HG03045 (cell line): ENCODE measurements at regions not wholly inside any gene's neighbourhood (a gene's known extent, or its start where the extent isn't known, plus 50 kb on each side); places are given as distances from the start of the nearest gene placed in this dataset.
"Not testable (repeated sequence)": the region's sequence is repeated elsewhere in the genome, so short reads cannot be mapped to it uniquely, and the experiment has no call there.

Experiments
- ATAC-seq: cut with Tn5 transposase; IDR thresholded peaks from one replicate; pipeline ENCODE4 v1.9.1; 2021; ENCODE audit warnings: mild to moderate bottlenecking, moderate library complexity; ENCODE audit not compliant: unreplicated experiment

DNA sequence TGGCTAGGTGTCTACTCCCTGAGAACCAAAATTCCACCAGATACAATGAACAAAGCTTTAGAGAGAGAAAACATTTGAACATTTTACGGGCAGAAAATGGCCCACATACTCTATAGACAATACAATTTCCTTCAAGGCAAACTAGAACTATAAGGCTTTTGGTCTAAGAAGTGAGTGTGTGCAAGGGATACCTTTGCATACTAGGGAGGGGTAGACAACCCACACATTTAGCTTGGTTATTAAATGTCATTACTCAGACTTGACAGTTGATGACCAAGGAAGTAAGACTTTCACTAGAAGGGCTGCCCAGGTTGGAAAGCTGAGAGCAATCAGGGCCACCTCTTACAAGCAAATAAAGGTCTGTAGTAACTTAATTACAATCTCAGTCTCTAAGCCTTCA, 64.0 kb upstream of the PLEKHM1 start:
- not testable (repeated sequence) for ATAC-seq

DNA sequence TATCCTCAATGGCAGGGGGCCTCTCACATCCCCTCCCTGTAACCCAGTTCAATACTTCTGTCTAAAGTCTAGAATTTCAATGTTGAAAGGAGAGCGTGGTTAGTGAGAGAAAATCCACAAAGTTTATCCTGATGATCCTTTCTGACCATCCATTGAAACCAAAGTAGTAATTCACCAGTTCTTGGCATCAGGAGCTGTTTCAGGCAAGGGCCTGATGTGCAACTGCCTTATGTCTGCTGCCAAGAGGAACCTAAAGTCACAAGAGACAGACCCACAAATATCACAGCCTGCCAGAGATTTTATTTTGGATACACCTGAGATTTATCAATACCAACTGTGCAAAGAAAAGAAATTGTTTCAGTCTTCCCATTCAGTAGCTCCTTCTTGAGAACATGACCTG, 68.3 kb upstream of the PLEKHM1 start:
- not testable (repeated sequence) for ATAC-seq

DNA sequence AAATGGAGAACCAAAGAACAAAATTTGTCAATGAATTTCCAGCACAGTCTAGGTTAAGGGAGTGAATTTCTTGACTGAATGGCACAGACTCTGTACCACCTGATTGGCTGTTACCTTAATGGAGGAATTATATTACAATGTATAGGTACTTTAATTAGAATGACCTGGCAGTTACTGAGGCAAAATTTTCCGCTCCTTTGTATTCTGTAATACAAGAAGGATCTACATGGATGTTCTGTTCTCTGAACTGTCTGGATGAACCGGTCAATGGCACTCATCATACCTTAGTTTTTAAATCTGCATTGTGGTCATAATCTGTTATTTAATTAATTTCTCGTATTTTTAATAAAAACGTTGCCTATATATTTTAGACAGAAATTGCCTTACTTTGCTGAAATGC, 72.3 kb upstream of the PLEKHM1 start:
- ATAC-seq = not testable (repeated sequence)

DNA sequence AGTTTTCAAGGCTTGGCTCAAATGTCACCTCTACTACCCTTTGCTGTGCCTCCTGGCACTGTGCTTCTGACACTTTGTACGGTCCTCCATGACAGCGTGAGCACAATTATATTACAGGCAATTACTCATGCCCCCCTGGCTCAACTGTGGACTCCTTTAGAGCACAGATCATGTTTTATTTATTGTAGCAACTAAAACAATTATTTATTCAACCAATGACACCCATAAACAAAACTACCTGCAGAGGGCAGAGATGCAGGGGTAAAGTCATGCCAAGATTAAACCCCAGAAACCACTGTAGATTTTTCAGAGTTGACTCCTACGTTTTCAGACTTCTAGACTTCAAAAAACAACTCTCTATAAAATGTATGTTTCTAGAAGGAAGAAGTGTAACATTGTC, 72.8 kb upstream of the PLEKHM1 start:
- not testable (repeated sequence) for ATAC-seq

DNA sequence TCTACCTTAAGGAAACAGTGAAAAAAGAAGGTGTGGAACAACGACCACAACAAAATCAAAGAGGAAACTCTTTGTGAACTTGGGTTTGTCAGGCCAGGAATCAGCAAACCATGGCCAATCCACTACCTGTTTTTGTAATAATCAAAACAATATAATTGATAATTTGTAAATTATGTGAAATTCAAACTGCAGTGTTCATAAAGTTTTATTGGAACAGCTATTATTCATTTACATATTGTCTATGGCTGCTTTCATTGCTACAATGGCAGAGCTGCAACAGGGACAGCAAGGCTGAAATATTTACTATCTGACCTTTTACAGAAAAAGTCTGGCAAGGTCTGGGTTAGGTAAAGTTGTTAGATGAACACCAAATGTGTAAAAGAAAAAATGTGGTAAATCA, 77.8 kb upstream of the PLEKHM1 start:
- ATAC-seq = not testable (repeated sequence)

DNA sequence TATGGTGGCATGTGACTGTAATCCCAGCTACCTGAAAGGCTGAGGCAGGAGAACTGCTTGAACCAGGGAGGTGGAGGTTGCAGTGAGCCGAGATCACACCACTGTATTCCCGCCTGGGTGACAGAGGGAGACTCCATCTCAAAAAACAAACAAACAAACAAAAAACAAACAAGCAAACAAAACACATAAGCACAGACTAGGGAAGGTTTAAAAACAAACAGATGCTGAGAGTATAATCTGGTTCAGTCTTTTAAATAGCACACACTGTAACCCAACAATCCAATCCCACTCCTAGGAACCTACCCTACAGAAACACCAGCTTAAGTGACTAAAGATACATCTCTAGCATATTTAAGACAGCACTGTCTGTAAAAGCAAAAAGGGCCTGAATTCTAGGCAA, 82.8 kb upstream of the PLEKHM1 start:
- not testable (repeated sequence) for ATAC-seq

DNA sequence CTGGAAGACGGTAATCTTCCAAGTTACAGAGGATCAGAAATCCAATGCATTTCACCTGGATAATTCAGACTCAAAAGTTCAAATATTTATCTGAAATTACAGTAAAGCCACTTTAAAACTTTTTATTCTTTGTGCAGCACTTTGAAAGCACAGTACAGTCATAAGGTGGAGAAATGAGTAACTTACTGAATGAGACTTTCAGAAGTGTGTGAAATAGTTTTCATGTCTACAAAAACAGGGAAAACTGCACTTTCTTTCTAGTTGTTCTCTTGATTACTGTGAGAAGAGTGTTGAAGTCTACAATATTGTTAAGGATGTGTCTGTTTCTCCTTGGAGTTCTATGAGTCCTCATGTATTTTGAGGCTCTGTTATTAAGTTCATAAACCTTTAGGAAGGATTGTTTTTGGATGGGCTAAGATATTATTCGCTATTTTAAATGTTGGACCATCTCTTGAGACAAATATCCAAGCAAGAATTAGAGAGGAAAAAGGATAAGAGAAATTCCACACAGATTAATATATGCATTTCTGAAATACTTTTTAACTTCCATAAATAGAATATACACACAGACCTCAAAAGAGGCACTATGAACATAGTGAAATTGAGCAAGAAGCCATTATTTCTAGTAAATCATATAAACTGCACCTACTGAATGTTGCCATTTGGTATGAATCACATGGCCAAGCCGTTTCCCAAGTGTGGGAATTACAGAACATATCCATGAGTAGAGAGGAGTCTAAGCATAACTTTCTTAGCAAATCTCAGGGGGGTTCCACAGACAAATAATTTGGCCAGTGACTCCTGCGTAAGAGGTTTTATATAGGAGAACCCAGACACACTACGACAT, 83.6 kb upstream of the PLEKHM1 start:
- ATAC-seq = no peak

DNA sequence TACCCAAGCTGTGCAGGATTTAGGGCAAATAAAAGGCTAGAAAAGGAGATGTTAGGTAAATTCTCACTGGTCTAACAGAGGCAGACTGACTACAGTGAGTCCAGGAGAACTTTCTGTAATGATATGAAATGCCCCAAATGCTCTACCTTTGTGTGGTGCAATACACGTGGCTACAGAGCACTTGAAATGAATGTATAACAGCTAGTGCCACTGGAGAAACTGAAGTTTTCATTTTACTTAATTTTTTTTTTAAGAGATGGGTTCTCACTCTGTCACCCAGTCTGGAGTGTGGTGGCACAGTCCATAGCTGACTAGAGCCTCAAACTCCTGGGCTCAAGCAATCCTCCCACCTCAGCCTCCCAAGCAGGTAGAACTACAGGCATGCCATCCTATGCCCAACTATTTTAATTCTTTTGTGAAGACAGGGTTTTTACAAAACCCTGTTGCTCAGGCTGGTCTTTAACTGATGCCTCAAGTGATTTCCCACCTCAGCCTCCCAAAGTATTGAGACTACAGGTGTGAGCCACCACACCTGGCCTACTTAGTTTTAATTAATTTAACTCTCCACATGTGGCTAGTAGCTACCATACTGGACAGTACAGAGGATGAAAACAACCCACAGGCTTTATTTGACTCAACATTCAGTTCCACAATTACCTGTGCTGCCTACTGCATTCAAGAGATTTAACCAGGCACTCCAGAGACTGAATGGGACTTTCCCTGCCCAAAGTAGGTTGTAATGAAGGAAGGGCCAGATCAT, 84.8 kb upstream of the PLEKHM1 start:
- no peak for ATAC-seq

GRCh38 chr17:45576527-45577307, 86.2 kb upstream of the PLEKHM1 start:
- ATAC-seq = not testable (repeated sequence)

- no peak for ATAC-seq
These were observed 87.2 kb upstream of the PLEKHM1 start for GRCh38 chr17:45577571-45578279.

DNA sequence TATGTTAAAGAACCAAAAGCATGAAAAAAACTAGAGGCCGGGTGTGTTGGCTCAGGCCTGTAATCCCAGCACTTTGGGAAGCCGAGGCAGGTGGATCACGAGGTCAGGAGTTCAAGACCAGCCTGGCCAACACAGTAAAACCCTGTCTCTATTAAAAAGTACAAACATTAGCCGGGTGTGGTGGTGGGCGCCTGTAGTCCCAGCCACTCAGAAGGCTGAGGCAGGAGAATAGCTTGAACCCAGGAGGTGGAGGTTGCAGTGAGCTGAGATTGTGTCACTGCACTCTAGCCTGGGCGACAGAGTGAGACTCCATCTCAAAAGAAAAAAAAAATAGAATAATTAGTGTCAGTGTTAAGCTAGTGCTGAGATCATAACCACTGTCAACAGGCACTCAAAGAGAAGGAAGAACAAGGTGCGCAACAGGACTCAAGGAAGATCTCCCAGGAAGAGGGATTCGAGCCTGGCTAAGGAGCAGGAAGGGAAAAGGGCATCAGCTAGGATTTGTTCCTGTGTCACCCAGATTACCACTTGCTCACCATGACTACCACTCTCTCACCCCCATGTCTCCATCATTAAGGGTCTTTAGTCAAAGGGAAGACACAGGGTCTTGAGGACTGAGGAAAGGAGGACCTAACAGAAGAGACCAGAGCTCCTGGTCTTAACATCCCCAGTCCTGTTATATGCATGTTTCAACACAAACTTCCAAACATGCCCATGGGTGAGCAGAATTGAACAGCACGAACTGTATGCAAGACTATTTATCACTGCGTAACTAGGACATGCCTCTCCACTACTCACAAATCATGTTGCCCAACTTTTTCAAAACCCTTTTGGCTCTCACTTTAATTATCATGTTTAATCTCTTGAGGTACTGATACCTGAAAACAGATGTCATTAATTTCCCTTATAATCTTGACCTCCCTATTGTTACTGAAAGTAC, 88.3 kb upstream of the PLEKHM1 start:
- ATAC-seq = no peak

GRCh38 chr17:45579529-45580495, 89.3 kb upstream of the PLEKHM1 start:
- ATAC-seq = no peak

GRCh38 chr17:45580924-45581323, 90.4 kb upstream of the PLEKHM1 start:
- no peak for ATAC-seq

- ATAC-seq = no peak
These were observed 91.3 kb upstream of the PLEKHM1 start for GRCh38 chr17:45581860-45582259.

DNA sequence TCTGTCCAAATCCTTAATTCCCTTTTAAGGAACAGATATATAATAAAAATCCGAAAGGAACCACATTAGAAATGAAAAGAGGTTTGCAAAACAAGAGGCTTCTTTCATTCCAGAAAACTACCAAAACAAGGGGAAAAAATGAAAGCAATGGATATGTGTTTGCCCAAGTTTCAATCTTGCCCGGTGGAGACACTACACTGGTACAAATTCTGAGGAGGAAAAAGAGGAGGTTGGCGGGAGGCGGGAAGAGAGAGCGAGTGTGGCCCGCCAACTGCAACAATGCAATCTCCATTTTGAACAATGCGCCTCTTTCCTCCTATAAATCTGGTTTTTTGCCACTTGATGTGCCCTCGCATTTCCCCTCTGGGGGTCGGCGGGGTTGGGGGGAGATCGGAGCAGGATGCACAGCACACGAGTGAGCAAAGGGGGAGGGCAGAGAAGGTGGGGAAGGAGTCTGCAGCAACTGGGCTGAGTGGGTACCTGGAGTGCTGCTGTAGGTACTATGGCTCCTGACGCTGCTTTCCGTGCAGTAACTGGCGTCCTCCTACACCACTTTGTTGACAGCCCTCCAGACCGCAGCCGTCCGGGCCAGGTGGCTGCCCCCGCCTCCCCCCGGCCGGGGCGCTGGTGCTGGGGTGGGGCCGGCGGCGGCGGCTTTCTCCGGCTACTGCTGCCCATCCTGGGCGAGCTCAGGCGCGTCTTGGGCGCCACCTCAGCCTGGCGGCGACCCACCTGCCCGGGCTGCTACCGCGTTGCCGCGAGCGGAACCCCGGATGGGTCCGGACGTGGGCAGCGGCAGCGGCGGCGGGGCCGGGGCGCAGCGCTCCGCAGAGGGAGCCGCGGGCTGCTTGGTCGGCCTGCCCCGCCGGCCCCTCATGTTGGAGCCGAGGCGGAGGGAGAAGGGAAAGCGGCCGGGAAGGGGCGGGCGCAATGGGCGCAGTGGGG, 93.8 kb upstream of the PLEKHM1 start:
- ATAC-seq = peak; percentile 55

DNA sequence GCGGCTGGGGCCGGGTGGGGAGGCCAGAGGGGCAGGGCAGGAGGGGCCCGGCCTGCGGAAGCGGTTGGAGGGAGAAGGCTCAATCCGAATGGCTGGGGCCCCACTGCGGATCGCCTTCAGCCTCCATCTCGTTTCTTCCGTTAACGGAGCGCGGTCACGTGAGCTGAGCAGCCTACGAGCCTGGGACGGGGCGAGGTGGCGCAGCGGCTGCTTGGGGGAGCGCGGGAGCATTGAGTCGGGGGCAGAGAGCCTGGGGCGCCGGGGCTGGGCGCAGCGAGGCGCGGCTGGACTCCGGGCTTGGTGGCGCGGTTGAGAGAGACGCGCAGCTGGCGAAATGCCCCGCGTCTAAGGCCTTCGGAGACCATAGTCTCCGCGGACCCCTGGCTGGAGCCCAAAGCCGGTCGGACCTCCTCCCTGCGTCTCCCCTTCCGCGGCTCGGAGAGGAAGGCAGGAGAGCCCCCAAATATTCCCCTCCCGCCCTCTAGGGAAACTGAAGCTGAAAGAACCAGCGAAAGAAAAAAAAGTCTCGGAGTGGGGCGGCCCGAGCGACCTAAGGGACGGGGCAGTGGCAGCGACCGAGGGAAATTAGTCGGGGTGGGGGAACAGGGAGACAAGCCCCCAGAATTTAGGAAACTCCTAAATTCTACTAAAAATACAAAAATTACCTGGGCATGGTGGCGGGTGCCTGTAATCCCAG, 94.7 kb upstream of the PLEKHM1 start:
- peak; percentile 71 for ATAC-seq
